H1 (cell line): ENCODE measurements at regions not wholly inside any gene's neighbourhood (a gene's known extent, or its start where the extent isn't known, plus 50 kb on each side); places are given as distances from the start of the nearest gene placed in this dataset.

ENCODE experiments used
- CTCF ChIA-PET: fragments of 300-600 bp; sonication (Branson Sonifier 250); formaldehyde crosslinking; loops from one replicate; lab custom pipeline; 2021; ENCODE audit not compliant: partially characterized antibody; lab: Charles Lee
- POLR2A ChIA-PET: fragments of 300-600 bp; sonication (Branson Sonifier 250); formaldehyde crosslinking; loops from one replicate; lab custom pipeline; 2021; ENCODE audit warnings: inconsistent platforms; ENCODE audit not compliant: partially characterized antibody; lab: Charles Lee
- DNase-seq, 2 experiments: peaks; one replicate each; pipeline versions ENCODE4 v3.0.0 to v3.0.0-alpha.2; 2010 to 2022; ENCODE audit warnings: low spot score in 2 of 2, low read depth in 1 of 2, mixed read lengths in 1 of 2
- FAIRE-seq: peaks from 2 replicates; lab custom pipeline; 2011; peaks lifted over from hg19 to GRCh38; lab: Jason Lieb, UNC
- H2AFZ ChIP-seq: 2 replicates; pipeline ENCODE4 v1.8.1; 2012; ENCODE audit warnings: low read length, inconsistent platforms
- H2AK5ac ChIP-seq: 2 replicates; pipeline ENCODE4 v1.6.1; 2013; ENCODE audit warnings: low read depth, low read length
- H2BK120ac ChIP-seq: replicated peaks from 2 replicates; pipeline ENCODE3; 2013; ENCODE audit warnings: low read depth, low read length, inconsistent platforms
- H2BK12ac ChIP-seq: 2 replicates; pipeline ENCODE4 v1.6.1; 2013; ENCODE audit warnings: low read depth, low read length
- H2BK15ac ChIP-seq: 2 replicates; pipeline ENCODE4 v1.6.1; 2013; ENCODE audit warnings: low read length
- H2BK20ac ChIP-seq: 2 replicates; pipeline ENCODE4 v1.6.1; 2013; ENCODE audit warnings: low read length
- H2BK5ac ChIP-seq: 2 replicates; pipeline ENCODE4 v1.6.1; 2013; ENCODE audit warnings: low read depth, low read length
- H3K14ac ChIP-seq: 2 replicates; pipeline ENCODE4 v1.6.1; 2013; ENCODE audit warnings: inconsistent platforms; ENCODE audit not compliant: insufficient read length
- H3K18ac ChIP-seq: 2 replicates; pipeline ENCODE4 v1.6.1; 2013; ENCODE audit warnings: low read length; ENCODE audit errors: extremely low read depth
- H3K23ac ChIP-seq: 2 replicates; pipeline ENCODE4 v1.6.1; 2013; ENCODE audit warnings: inconsistent platforms; ENCODE audit not compliant: insufficient read length
- H3K23me2 ChIP-seq: 2 replicates; pipeline ENCODE4 v1.6.1; 2013; ENCODE audit warnings: low read depth, low read length
- H3K27ac ChIP-seq: 2 replicates; pipeline ENCODE4 v1.6.1; 2011; ENCODE audit warnings: low read depth, low read length, inconsistent platforms
- H3K27me3 ChIP-seq, 4 experiments: replicated peaks in 1 of 4; 1 replicate in 1 of 4; 2 replicates in 3 of 4; pipeline versions ENCODE4 v1.6.1 to v1.8.1; 2011 to 2013; ENCODE audit warnings: low read length in 3 of 4, mild to moderate bottlenecking in 3 of 4, inconsistent platforms in 2 of 4, mixed read lengths in 2 of 4, moderate library complexity in 1 of 4; ENCODE audit not compliant: control insufficient read depth in 3 of 4, insufficient read depth in 3 of 4; ENCODE audit errors: extremely low read depth in 1 of 4
- H3K36me3 ChIP-seq, 4 experiments: 2 replicates each; pipeline versions ENCODE4 v1.6.1 to v1.8.1; 2011 to 2013; ENCODE audit warnings: mild to moderate bottlenecking in 4 of 4, low read length in 3 of 4, moderate library complexity in 2 of 4, control low read depth in 1 of 4, inconsistent platforms in 1 of 4; ENCODE audit not compliant: insufficient read depth in 4 of 4, control insufficient read depth in 2 of 4
- H3K4ac ChIP-seq: replicated peaks from 2 replicates; pipeline ENCODE3; 2013; ENCODE audit warnings: low read length, low read depth, mixed read lengths, inconsistent platforms; ENCODE audit not compliant: insufficient read length
- H3K4me1 ChIP-seq, 4 experiments: replicated peaks in 1 of 4; 1 replicate in 1 of 4; 2 replicates in 3 of 4; pipeline versions ENCODE4 v1.6.1 to v1.8.1; 2011 to 2013; ENCODE audit warnings: low read length in 3 of 4, inconsistent platforms in 2 of 4, mixed read lengths in 1 of 4; ENCODE audit not compliant: insufficient read depth in 4 of 4, control insufficient read depth in 3 of 4
- H3K4me2 ChIP-seq, 2 experiments: 2 replicates each; pipeline versions ENCODE4 v1.6.1 to v1.8.1; 2011 to 2013; ENCODE audit warnings: low read depth in 2 of 2, low read length in 2 of 2, control low read depth in 1 of 2, inconsistent platforms in 1 of 2, mild to moderate bottlenecking in 1 of 2; ENCODE audit not compliant: insufficient read depth in 1 of 2
- H3K4me3 ChIP-seq, 4 experiments: fragments of 200-600, 300-600 bp in 1 of 4; sonication (generic), shearing (Covaris generic), sonication (Bioruptor Twin) in 1 of 4; 2 replicates each; pipeline versions ENCODE4 v1.5.1 to v1.8.1; 2011 to 2016; ENCODE audit warnings: low read length in 4 of 4, low read depth in 3 of 4, control low read depth in 2 of 4, inconsistent platforms in 2 of 4, mild to moderate bottlenecking in 2 of 4, mixed read lengths in 1 of 4, moderate library complexity in 1 of 4; ENCODE audit not compliant: insufficient read depth in 2 of 4; ENCODE audit errors: extremely low read depth in 1 of 4
- H3K56ac ChIP-seq: replicated peaks from 2 replicates; pipeline ENCODE3; 2013; ENCODE audit warnings: low read depth, mild to moderate bottlenecking, mixed read lengths, low read length, inconsistent platforms; ENCODE audit not compliant: insufficient read length
- H3K79me1 ChIP-seq: 2 replicates; pipeline ENCODE4 v1.6.1; 2013; ENCODE audit warnings: low read depth, low read length, control low read depth
- H3K79me2 ChIP-seq, 2 experiments: 2 replicates each; pipeline versions ENCODE4 v1.6.1 to v1.8.1; 2012 to 2013; ENCODE audit warnings: low read length in 2 of 2, mild to moderate bottlenecking in 2 of 2, inconsistent platforms in 1 of 2; ENCODE audit not compliant: insufficient read depth in 2 of 2, control insufficient read depth in 1 of 2
- H3K9ac ChIP-seq, 4 experiments: replicated peaks in 1 of 4; 1 replicate in 1 of 4; 2 replicates in 3 of 4; pipeline versions ENCODE4 v1.6.1 to v1.8.1; 2011 to 2013; ENCODE audit warnings: low read depth in 3 of 4, low read length in 3 of 4, control low read depth in 2 of 4, mild to moderate bottlenecking in 2 of 4, moderate library complexity in 2 of 4, inconsistent platforms in 1 of 4; ENCODE audit errors: extremely low read depth in 1 of 4
- H3K9me3 ChIP-seq, 2 experiments: 2 replicates each; pipeline versions ENCODE4 v1.6.1 to v1.8.1; 2012 to 2013; ENCODE audit warnings: mild to moderate bottlenecking in 2 of 2, moderate library complexity in 2 of 2, control low read depth in 1 of 2, inconsistent platforms in 1 of 2, low read depth in 1 of 2, low read length in 1 of 2, mixed read lengths in 1 of 2; ENCODE audit not compliant: insufficient read depth in 2 of 2
- H4K20me1 ChIP-seq, 2 experiments: replicated peaks in 1 of 2; 2 replicates each; pipeline versions ENCODE3 to v1.8.1; 2011 to 2013; ENCODE audit warnings: inconsistent platforms in 2 of 2, low read length in 2 of 2, mild to moderate bottlenecking in 1 of 2; ENCODE audit not compliant: insufficient read depth in 2 of 2, control insufficient read depth in 1 of 2
- H4K5ac ChIP-seq: 2 replicates; pipeline ENCODE4 v1.6.1; 2013; ENCODE audit warnings: low read length, low read depth, mixed read lengths, inconsistent platforms; ENCODE audit not compliant: insufficient read length
- H4K8ac ChIP-seq: 2 replicates; pipeline ENCODE4 v1.8.0; 2013; ENCODE audit warnings: mild to moderate bottlenecking, moderate library complexity, low read length, inconsistent platforms; ENCODE audit not compliant: insufficient read depth; ENCODE audit errors: extremely low read depth
- H4K91ac ChIP-seq: replicated peaks from 2 replicates; pipeline ENCODE3; 2013; ENCODE audit warnings: low read length, mixed read lengths, inconsistent platforms; ENCODE audit not compliant: insufficient read length
- CHD1 ChIP-seq: IDR thresholded peaks from 2 replicates; pipeline ENCODE4 v1.6.1; 2012; ENCODE audit warnings: low read depth, low read length, improper control_type of control experiment
- CHD2 ChIP-seq: IDR thresholded peaks from 2 replicates; pipeline ENCODE4 v1.6.1; 2012; ENCODE audit warnings: low read length, improper control_type of control experiment
- EP300 ChIP-seq, 2 experiments: IDR thresholded peaks; 1 replicate in 1 of 2; 2 replicates in 1 of 2; pipeline ENCODE4 v1.6.1; 2011 to 2012; ENCODE audit warnings: low read depth in 2 of 2, low read length in 2 of 2, mild to moderate bottlenecking in 2 of 2, borderline replicate concordance in 1 of 2, inconsistent platforms in 1 of 2, moderate library complexity in 1 of 2
- GABPA ChIP-seq: IDR thresholded peaks from 2 replicates; pipeline ENCODE4 v1.6.1; 2011; ENCODE audit warnings: mild to moderate bottlenecking, low read length, moderate library complexity, borderline replicate concordance; ENCODE audit not compliant: insufficient read depth
- JUND ChIP-seq: IDR thresholded peaks from 2 replicates; pipeline ENCODE4 v1.6.1; 2011; ENCODE audit warnings: mild to moderate bottlenecking, improper control_type of control experiment, low read length
- PHF8 ChIP-seq: fragments of 200-600 bp; sonication (generic); conservative IDR thresholded peaks from 2 replicates; pipeline ENCODE4 v1.7.1; 2012; ENCODE audit warnings: low read depth, mild to moderate bottlenecking, inconsistent platforms, low read length, moderate library complexity
- POLR2A ChIP-seq, 2 experiments: IDR thresholded peaks; 1 replicate in 1 of 2; 2 replicates in 1 of 2; pipeline ENCODE4 v1.6.1; 2011; ENCODE audit warnings: low read depth in 2 of 2, low read length in 2 of 2, mild to moderate bottlenecking in 2 of 2; ENCODE audit errors: control extremely low read depth in 1 of 2
- POU5F1 ChIP-seq: IDR thresholded peaks from 2 replicates; pipeline ENCODE4 v1.6.1; 2011; ENCODE audit warnings: low read depth, mild to moderate bottlenecking, low read length, moderate library complexity
- TAF7 ChIP-seq: optimal IDR thresholded peaks from 2 replicates; pipeline ENCODE3; 2011; ENCODE audit warnings: low read depth, mild to moderate bottlenecking, inconsistent platforms, low read length, moderate library complexity, borderline replicate concordance
- YY1 ChIP-seq: IDR thresholded peaks from 2 replicates; pipeline ENCODE4 v1.6.1; 2011; ENCODE audit warnings: low read depth, mild to moderate bottlenecking, low read length
- ZNF274 ChIP-seq: IDR thresholded peaks from 2 replicates; pipeline ENCODE4 v1.7.0; 2012; ENCODE audit warnings: low read length, borderline replicate concordance; ENCODE audit errors: extremely low read depth
- WGBS, 2 experiments: shearing (Covaris generic) in 1 of 2; methylation state at CpG; one replicate each; pipeline versions ENCODE4 v1.1.6 to v1.1.7; 2013 to 2015; ENCODE audit warnings: low lambda C conversion rate in 2 of 2, mixed read lengths in 2 of 2, inconsistent platforms in 1 of 2, low coverage in 1 of 2, missing lambda C conversion rate in 1 of 2; ENCODE audit not compliant: insufficient replicate concordance in 2 of 2, insufficient coverage in 1 of 2, insufficient read length in 1 of 2; ENCODE audit errors: extremely low coverage in 1 of 2, missing lambda C conversion rate in 1 of 2; 5-methylcytosine and 5-hydroxymethylcytosine counted together
- TF ChIP-seq, protein P1 (sequence below), 3 experiments: IDR thresholded peaks; 1 replicate in 2 of 3; 2 replicates in 1 of 3; pipeline versions ENCODE4 v1.5.1 to v1.6.1; 2011; ENCODE audit warnings: low read length in 3 of 3, mild to moderate bottlenecking in 3 of 3, inconsistent platforms in 2 of 3, low read depth in 1 of 3, moderate library complexity in 1 of 3; ENCODE audit not compliant: insufficient read depth in 1 of 3; ENCODE audit errors: control extremely low read depth in 1 of 3

GRCh38 chr10:129063212-129063611 lies 403.8 kb upstream of the MGMT start:
- Histone ChIP-seq H3K14ac (no peak overlapping the region), H3K9me3 (no peaks in the 10 kb centered on the region)
- POLR2A ChIA-PET, result no interaction called here

More at GRCh38 chr10:129063212-129063611, 403.8 kb upstream of the MGMT start:
- no peaks in the 10 kb centered on the region for H3K79me1 ChIP-seq
- no peak overlapping the region for H4K8ac ChIP-seq
- no peak overlapping the region for H2BK15ac ChIP-seq
- 88% methylated on average over 4 of the region's 4 CpGs; no CpG with 5 or more reads in 1 of the 2 experiments for WGBS, 2 experiments
- H3K56ac ChIP-seq, result no peak overlapping the region
- H3K79me2 ChIP-seq, result no peaks in the 10 kb centered on the region
- H2BK12ac ChIP-seq, result no peak overlapping the region
- no peak overlapping the region for H2BK5ac ChIP-seq
- no peak overlapping the region for H3K18ac ChIP-seq
- no peak overlapping the region for H2AK5ac ChIP-seq
- no peaks in the 10 kb centered on the region for H3K23me2 ChIP-seq
- TF ChIP-seq POU5F1, result no peak
- TF ChIP-seq CHD2, result no peak
- TF ChIP-seq CHD1, result no peak
- no peak for TF ChIP-seq JUND
- TF ChIP-seq, protein P1, sequence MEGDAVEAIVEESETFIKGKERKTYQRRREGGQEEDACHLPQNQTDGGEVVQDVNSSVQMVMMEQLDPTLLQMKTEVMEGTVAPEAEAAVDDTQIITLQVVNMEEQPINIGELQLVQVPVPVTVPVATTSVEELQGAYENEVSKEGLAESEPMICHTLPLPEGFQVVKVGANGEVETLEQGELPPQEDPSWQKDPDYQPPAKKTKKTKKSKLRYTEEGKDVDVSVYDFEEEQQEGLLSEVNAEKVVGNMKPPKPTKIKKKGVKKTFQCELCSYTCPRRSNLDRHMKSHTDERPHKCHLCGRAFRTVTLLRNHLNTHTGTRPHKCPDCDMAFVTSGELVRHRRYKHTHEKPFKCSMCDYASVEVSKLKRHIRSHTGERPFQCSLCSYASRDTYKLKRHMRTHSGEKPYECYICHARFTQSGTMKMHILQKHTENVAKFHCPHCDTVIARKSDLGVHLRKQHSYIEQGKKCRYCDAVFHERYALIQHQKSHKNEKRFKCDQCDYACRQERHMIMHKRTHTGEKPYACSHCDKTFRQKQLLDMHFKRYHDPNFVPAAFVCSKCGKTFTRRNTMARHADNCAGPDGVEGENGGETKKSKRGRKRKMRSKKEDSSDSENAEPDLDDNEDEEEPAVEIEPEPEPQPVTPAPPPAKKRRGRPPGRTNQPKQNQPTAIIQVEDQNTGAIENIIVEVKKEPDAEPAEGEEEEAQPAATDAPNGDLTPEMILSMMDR (IDR thresholded peaks at IDR 0.05; ENCODE audit: control extremely low read depth in 1 of 3, insufficient read depth in 1 of 3, low read depth in 1 of 3, low read length in 3 of 3), result no peak
- no peak for TF ChIP-seq YY1
- TF ChIP-seq PHF8, result no peak
- no peak for TF ChIP-seq ZNF274
- TF ChIP-seq POLR2A (IDR thresholded peaks at IDR 0.05; ENCODE audit: control extremely low read depth in 1 of 2, low read depth in 2 of 2, low read length in 2 of 2), result no peak
- TF ChIP-seq TAF7, result no peak
- TF ChIP-seq GABPA, result no peak
- TF ChIP-seq EP300 (IDR thresholded peaks at IDR 0.05; ENCODE audit: borderline replicate concordance in 1 of 2, low read depth in 2 of 2, low read length in 2 of 2), result no peak
- CTCF ChIA-PET, result no interaction called here
- H4K5ac ChIP-seq, result no peak overlapping the region
- H3K4me1 ChIP-seq, result peaks cover 0 to 3% (median 2%) of the 10 kb centered on the region in 4 experiments; a peak in 2 of 7 replicates
- H3K4me2 ChIP-seq, result no peak overlapping the region
- H3K9ac ChIP-seq, result no peak overlapping the region
- H3K27me3 ChIP-seq, result no peaks in the 10 kb centered on the region
- no peak overlapping the region for H4K91ac ChIP-seq
- no peak overlapping the region for H3K4ac ChIP-seq
- no peak for DNase-seq
- no peak overlapping the region for H2BK120ac ChIP-seq
- no peaks in the 10 kb centered on the region for H3K36me3 ChIP-seq
- no peak for FAIRE-seq
- H3K27ac ChIP-seq, result no peak overlapping the region
- no peaks in the 10 kb centered on the region for H4K20me1 ChIP-seq
- no peak overlapping the region for H3K4me3 ChIP-seq
- no peak overlapping the region for H3K23ac ChIP-seq
- no peak overlapping the region for H2AFZ ChIP-seq
- no peak overlapping the region for H2BK20ac ChIP-seq
